Adrenal gland (tissue), 5 donors: ENCODE measurements at regions not wholly inside any gene's neighbourhood (a gene's known extent, or its start where the extent isn't known, plus 50 kb on each side); places are given as distances from the start of the nearest gene placed in this dataset.

Experiments used
- CTCF ChIP-seq, 6 experiments: fragments of 450-650 bp in 4 of 6; fragments of 200-600 bp in 2 of 6; sonication (generic) in 1 of 6; IDR thresholded peaks; 1 replicate in 5 of 6; 2 replicates in 1 of 6; pipeline versions ENCODE4 v1.5.1 to v1.8.0; 2016 to 2021; ENCODE audit warnings: antibody characterized with exemption in 6 of 6, mild to moderate bottlenecking in 2 of 6, moderate library complexity in 1 of 6
- POLR2A ChIP-seq, 2 donors: fragments of 450-650 bp; IDR thresholded peaks; one replicate each; pipeline ENCODE4 v1.6.1; 2017; ENCODE audit warnings: antibody characterized with exemption in 2 of 2, mild to moderate bottlenecking in 2 of 2, moderate library complexity in 1 of 2
- donor health status: DM: no; HTN: no; CAD: no.

DNA sequence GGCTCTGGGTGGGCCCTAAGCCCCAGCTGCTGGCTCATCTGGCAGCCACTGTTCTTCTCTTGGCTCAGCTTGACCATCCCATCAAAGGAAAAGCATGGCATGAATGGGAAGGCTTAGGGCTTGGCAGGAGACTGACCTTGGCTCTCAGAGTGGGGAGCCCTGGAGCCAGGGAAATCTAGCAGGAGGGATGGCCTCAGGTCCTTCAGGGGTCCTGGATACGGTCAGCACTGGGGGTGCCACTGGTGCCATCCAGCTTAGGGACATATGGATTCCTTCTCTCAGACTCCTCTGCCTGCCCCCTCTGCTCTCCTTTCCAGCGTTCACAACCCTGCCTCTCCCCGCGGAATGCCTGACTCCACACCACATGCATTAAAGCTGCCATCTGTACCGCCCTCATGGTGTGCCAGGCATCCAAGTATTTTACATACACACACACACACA is 165.5 kb upstream of the HAAO start:
- TF ChIP-seq POLR2A (IDR thresholded peaks at IDR 0.05) (no peak), CTCF (IDR thresholded peaks at IDR 0.05) (no peak)
